ENCODE measurements at regions not wholly inside any gene's neighbourhood (a gene's known extent, or its start where the extent isn't known, plus 50 kb on each side); places are given as distances from the start of the nearest gene placed in this dataset.

GRCh38 chr13:78183732-78184131 is 265.1 kb upstream of the EDNRB start:
- no peaks in the 10 kb centered on the region for H3K9me3 ChIP-seq (ENCODE audit: low read length)
- H3K9ac ChIP-seq (ENCODE audit: insufficient read depth, low read depth, low read length), result no peak overlapping the region
- ATAC-seq, result no peak
- H4K20me1 ChIP-seq (ENCODE audit: insufficient read depth, low read length), result no peaks in the 10 kb centered on the region
- no peak overlapping the region for H3K4me2 ChIP-seq (ENCODE audit: low read depth, low read length)
- in situ Hi-C loops (cut with HindIII; ENCODE audit: extremely low pct_ligation_motif_present, low pct_unique_long_range_greater_than_20kb), result no loop called here
- no peaks in the 10 kb centered on the region for H3K4me1 ChIP-seq (ENCODE audit: insufficient read depth, low read length)
- no peak for FAIRE-seq
- no TSS peak for BruUV-seq (replicated peaks)
- DNase-seq (ENCODE audit: low spot score), result no peak
- TF ChIP-seq ZNF451 (CRISPR knock-in tag; IDR thresholded peaks at IDR 0.05) (no peak), ZNF550 (CRISPR knock-in tag; IDR thresholded peaks at IDR 0.05; ENCODE audit: borderline replicate concordance) (no peak), KDM4B (CRISPR knock-in tag; IDR thresholded peaks at IDR 0.05) (no peak), KLF15 (CRISPR knock-in tag; IDR thresholded peaks at IDR 0.05; ENCODE audit: borderline replicate concordance) (no peak), ZNF382 (CRISPR knock-in tag; IDR thresholded peaks at IDR 0.05; ENCODE audit: borderline replicate concordance) (no peak), ZBTB7A (CRISPR knock-in tag; IDR thresholded peaks at IDR 0.05) (no peak), ZFP36 (IDR thresholded peaks at IDR 0.05; ENCODE audit: borderline replicate concordance, low read depth, low read length, partially characterized antibody) (no peak), ETV6 (CRISPR knock-in tag; conservative IDR thresholded peaks at IDR 0.05) (no peak)
- intact Hi-C loops (cut with micrococcal nuclease; ENCODE audit: unreplicated experiment), result no loop called here
- no peaks in the 10 kb centered on the region for H3K27me3 ChIP-seq (ENCODE audit: control insufficient read depth in 1 of 2, insufficient read depth in 2 of 2, low read length in 2 of 2)
- no peaks in the 10 kb centered on the region for H3K79me2 ChIP-seq (ENCODE audit: insufficient read depth, low read length)
- no peak overlapping the region for H3K27ac ChIP-seq (ENCODE audit: extremely low read length, insufficient read depth, low read length)
- CTCF ChIA-PET (ENCODE audit: low intra/inter-chr PET ratio, low total read pairs), result no interaction called here
- no peaks in the 10 kb centered on the region for H3K36me3 ChIP-seq (replicated peaks in 1 of 2; ENCODE audit: control insufficient read depth in 1 of 2, insufficient read depth in 2 of 2, low read length in 2 of 2)
- 0% methylated on average over 2 of the region's 2 CpGs for WGBS (ENCODE audit: low lambda C conversion rate)
- no peak overlapping the region for H3K4me3 ChIP-seq (replicated peaks in 1 of 3; ENCODE audit: insufficient read depth in 1 of 3, low read depth in 2 of 3, low read length in 3 of 3)
- POLR2A ChIA-PET, result no interaction called here
- H2AFZ ChIP-seq (ENCODE audit: low read length), result no peak overlapping the region

DNA sequence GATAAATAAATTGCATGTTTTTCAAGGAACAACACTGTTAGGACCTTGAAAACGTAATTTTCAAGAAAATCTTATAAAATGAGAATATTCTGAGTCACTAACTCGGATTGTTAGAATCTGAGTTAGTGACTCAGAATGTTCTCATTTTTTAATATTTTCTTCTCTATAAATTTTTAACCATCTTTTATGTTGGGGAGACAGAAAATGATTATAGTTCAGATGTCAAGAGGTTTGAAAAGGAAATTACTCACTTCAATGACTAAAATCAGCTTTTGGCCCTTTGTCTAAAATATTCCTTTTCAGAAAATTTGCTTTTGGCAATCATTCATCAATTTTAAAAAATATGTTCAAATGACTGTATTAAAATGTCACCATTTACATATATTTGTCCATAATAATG is 264.2 kb upstream of the EDNRB start:
- CTCF ChIA-PET (ENCODE audit: low intra/inter-chr PET ratio, low total read pairs), result no interaction called here
- Histone ChIP-seq H3K27ac (ENCODE audit: extremely low read length, insufficient read depth, low read length) (no peak overlapping the region), H2AFZ (ENCODE audit: low read length) (no peak overlapping the region), H3K4me3 (replicated peaks in 1 of 3; ENCODE audit: insufficient read depth in 1 of 3, low read depth in 2 of 3, low read length in 3 of 3) (no peak overlapping the region), H3K9me3 (ENCODE audit: low read length) (no peaks in the 10 kb centered on the region), H4K20me1 (ENCODE audit: insufficient read depth, low read length) (no peaks in the 10 kb centered on the region), H3K79me2 (ENCODE audit: insufficient read depth, low read length) (no peaks in the 10 kb centered on the region), H3K4me1 (ENCODE audit: insufficient read depth, low read length) (no peaks in the 10 kb centered on the region), H3K9ac (ENCODE audit: insufficient read depth, low read depth, low read length) (no peak overlapping the region), H3K36me3 (replicated peaks in 1 of 2; ENCODE audit: control insufficient read depth in 1 of 2, insufficient read depth in 2 of 2, low read length in 2 of 2) (no peaks in the 10 kb centered on the region), H3K4me2 (ENCODE audit: low read depth, low read length) (no peak overlapping the region), H3K27me3 (ENCODE audit: control insufficient read depth in 1 of 2, insufficient read depth in 2 of 2, low read length in 2 of 2) (no peaks in the 10 kb centered on the region)
- DNase-seq (ENCODE audit: low spot score) (no peak), ATAC-seq (no peak), FAIRE-seq (no peak)
- POLR2A ChIA-PET, result no interaction called here
- under 1% methylated on average over 2 of the region's 2 CpGs for WGBS (ENCODE audit: low lambda C conversion rate)
- intact Hi-C loops (cut with micrococcal nuclease; ENCODE audit: unreplicated experiment), result no loop called here
- in situ Hi-C loops (cut with HindIII; ENCODE audit: extremely low pct_ligation_motif_present, low pct_unique_long_range_greater_than_20kb), result no loop called here
- TF ChIP-seq CREB1 (IDR thresholded peaks at IDR 0.05) (no peak), CREB1 (CRISPR knock-in tag; IDR thresholded peaks at IDR 0.05) (no peak)
- no TSS peak for BruUV-seq (replicated peaks)

All from HepG2 (cell line).